ENCODE measurements at regions not wholly inside any gene's neighbourhood (a gene's known extent, or its start where the extent isn't known, plus 50 kb on each side); places are given as distances from the start of the nearest gene placed in this dataset.

GRCh38 chr6:67129780-67130179 lies 1422.8 kb upstream of the EYS start:
- H3K4me1 ChIP-seq (replicated peaks in 1 of 2): no peaks in the 10 kb centered on the region

GRCh38 chr6:67127041-67127440 lies 1420.0 kb upstream of the EYS start:
- H3K36me3 ChIP-seq (replicated peaks in 1 of 2): no peaks in the 10 kb centered on the region
- no peak overlapping the region for H3K27ac ChIP-seq
- H3K4me1 ChIP-seq (replicated peaks in 1 of 2): no peaks in the 10 kb centered on the region
- DNase-seq: no peak
- TF ChIP-seq POLR2A (IDR thresholded peaks at IDR 0.05): no peak
- TF ChIP-seq CTCF (IDR thresholded peaks at IDR 0.05): no peak
- no peaks in the 10 kb centered on the region for H3K27me3 ChIP-seq
- intact Hi-C loops (cut with DNase I): no loop called here
- no peak overlapping the region for H3K4me3 ChIP-seq
- 14 to 25% (median 22%) methylated on average over 1 of the region's 1 CpG for WGBS, 4 donors
- H3K9me3 ChIP-seq (replicated peaks in 1 of 3): no peaks in the 10 kb centered on the region

More at GRCh38 chr6:67129780-67130179, 1422.8 kb upstream of the EYS start:
- no peak for TF ChIP-seq CTCF (IDR thresholded peaks at IDR 0.05)
- TF ChIP-seq POLR2A (IDR thresholded peaks at IDR 0.05): no peak
- 56 to 74% (median 63%) methylated on average over 4 of the region's 4 CpGs for WGBS, 4 donors
- Histone ChIP-seq H3K9me3 (replicated peaks in 1 of 3) (no peaks in the 10 kb centered on the region), H3K27me3 (no peaks in the 10 kb centered on the region), H3K4me3 (no peak overlapping the region), H3K27ac (no peak overlapping the region), H3K36me3 (replicated peaks in 1 of 2) (no peaks in the 10 kb centered on the region)
- intact Hi-C loops (cut with DNase I): no loop called here
- DNase-seq: no peak

- H3K9me3 ChIP-seq (replicated peaks in 1 of 3): no peaks in the 10 kb centered on the region
- H3K4me1 ChIP-seq (replicated peaks in 1 of 2): no peaks in the 10 kb centered on the region
- intact Hi-C loops (cut with DNase I): no loop called here
- H3K36me3 ChIP-seq (replicated peaks in 1 of 2): no peaks in the 10 kb centered on the region
- no peaks in the 10 kb centered on the region for H3K27me3 ChIP-seq
- no peak overlapping the region for H3K27ac ChIP-seq
- no peak for DNase-seq
- WGBS, 4 donors: 77 to 85% (median 83%) methylated on average over 3 of the region's 3 CpGs
- no peak overlapping the region for H3K4me3 ChIP-seq
- TF ChIP-seq CTCF (IDR thresholded peaks at IDR 0.05): no peak
- no peak for TF ChIP-seq POLR2A (IDR thresholded peaks at IDR 0.05)
Observed at GRCh38 chr6:67121115-67121514, 1414.1 kb upstream of the EYS start.

GRCh38 chr6:67112120-67112519 lies 1405.1 kb upstream of the EYS start:
- WGBS, 4 donors: 19 to 29% (median 22%) methylated on average over 5 of the region's 5 CpGs
- H3K36me3 ChIP-seq (replicated peaks in 1 of 2): no peaks in the 10 kb centered on the region

More at GRCh38 chr6:67112120-67112519, 1405.1 kb upstream of the EYS start:
- no peaks in the 10 kb centered on the region for H3K4me1 ChIP-seq (replicated peaks in 1 of 2)
- TF ChIP-seq CTCF (IDR thresholded peaks at IDR 0.05) (no peak), POLR2A (IDR thresholded peaks at IDR 0.05) (no peak)
- no peak for DNase-seq
- no peaks in the 10 kb centered on the region for H3K27me3 ChIP-seq
- no peak overlapping the region for H3K4me3 ChIP-seq
- no peaks in the 10 kb centered on the region for H3K9me3 ChIP-seq (replicated peaks in 1 of 3)
- no peak overlapping the region for H3K27ac ChIP-seq
- intact Hi-C loops (cut with DNase I): no loop called here
